Body of pancreas (tissue), 4 donors: ENCODE measurements at regions not wholly inside any gene's neighbourhood (a gene's known extent, or its start where the extent isn't known, plus 50 kb on each side); places are given as distances from the start of the nearest gene placed in this dataset.

Experiments used
- ATAC-seq: fragments of 150-250 bp; one replicate; pipeline ENCODE4 v1.9.1; 2016
- DNase-seq, 4 donors: peaks; one replicate each; pipeline ENCODE4 v3.0.0-alpha.2; 2019
- H3K27ac ChIP-seq, 4 donors: fragments of 200-600 bp; sonication (generic); 1 replicate in 3 of 4; 2 replicates in 1 of 4; pipeline versions ENCODE4 v1.5.1 to v1.6.1; 2016 to 2019; ENCODE audit warnings: mild to moderate bottlenecking in 1 of 4, mixed read lengths in 1 of 4, moderate library complexity in 1 of 4
- H3K27me3 ChIP-seq, 2 donors: fragments of 200-600 bp; sonication (generic); one replicate each; pipeline ENCODE4 v1.6.0; 2016; ENCODE audit warnings: mild to moderate bottlenecking in 1 of 2
- H3K36me3 ChIP-seq, 2 donors: fragments of 200-600 bp; sonication (generic); replicated peaks in 1 of 2; 2 replicates each; pipeline ENCODE4 v1.5.1; 2016; ENCODE audit warnings: low read depth in 2 of 2; ENCODE audit not compliant: insufficient read depth in 1 of 2
- H3K4me1 ChIP-seq: fragments of 200-600 bp; sonication (generic); one replicate; pipeline ENCODE4 v1.6.0; 2016
- H3K4me3 ChIP-seq, 2 donors: fragments of 200-600 bp; sonication (generic); 1 replicate in 1 of 2; 2 replicates in 1 of 2; pipeline ENCODE4 v1.5.1; 2016 to 2019
- H3K9me3 ChIP-seq, 3 donors: fragments of 200-600 bp; sonication (generic); 1 replicate in 2 of 3; 2 replicates in 1 of 3; pipeline ENCODE4 v1.5.1; 2016
- CTCF ChIP-seq, 7 experiments: fragments of 450-650 bp in 4 of 7; fragments of 200-600 bp in 3 of 7; sonication (generic) in 3 of 7; IDR thresholded peaks; one replicate each; pipeline ENCODE4 v1.5.1; 2016 to 2019; ENCODE audit warnings: antibody characterized with exemption in 7 of 7
- POLR2A ChIP-seq, 3 donors: fragments of 450-650 bp; IDR thresholded peaks; one replicate each; pipeline ENCODE4 v1.6.1; 2016; ENCODE audit warnings: antibody characterized with exemption in 3 of 3, mild to moderate bottlenecking in 2 of 3
- WGBS, 2 donors: methylation state at CpG; one replicate each; pipeline ENCODE4 v1.1.5; 2017; 5-methylcytosine and 5-hydroxymethylcytosine counted together
- intact Hi-C: fragments of 100-400 bp; cut with DNase I; formaldehyde crosslinking; loops from one replicate; pipeline ENCODE4 v1.15.1; 2023

GRCh38 chr2:16496426-16497388 is 168.9 kb downstream of the CYRIA start:
- Histone ChIP-seq H3K4me1 (no peaks in the 10 kb centered on the region), H3K4me3 (no peak overlapping the region), H3K36me3 (no peaks in the 10 kb centered on the region), H3K27me3 (no peaks in the 10 kb centered on the region), H3K27ac (no peak overlapping the region), H3K9me3 (no peaks in the 10 kb centered on the region)
- ATAC-seq = no peak
- TF ChIP-seq POLR2A (IDR thresholded peaks at IDR 0.05) = no peak
- TF ChIP-seq CTCF (IDR thresholded peaks at IDR 0.05) = no peak
- DNase-seq = no peak
- intact Hi-C loops = no loop called here
- WGBS, 2 donors = 62 to 64% methylated on average over 4 of the region's 4 CpGs

- DNase-seq (no peak), ATAC-seq (no peak)
- Histone ChIP-seq H3K4me1 (no peaks in the 10 kb centered on the region), H3K9me3 (no peaks in the 10 kb centered on the region), H3K4me3 (no peak overlapping the region), H3K36me3 (no peaks in the 10 kb centered on the region), H3K27me3 (no peaks in the 10 kb centered on the region), H3K27ac (no peak overlapping the region)
- TF ChIP-seq CTCF (IDR thresholded peaks at IDR 0.05) (no peak), POLR2A (IDR thresholded peaks at IDR 0.05) (no peak)
- 69 to 75% methylated on average over 3 of the region's 3 CpGs for WGBS, 2 donors
- intact Hi-C loops = no loop called here
These were observed 170.0 kb downstream of the CYRIA start for GRCh38 chr2:16495509-16496208.

GRCh38 chr2:16494836-16495508 is 170.7 kb downstream of the CYRIA start:
- no peaks in the 10 kb centered on the region for H3K9me3 ChIP-seq
- no peaks in the 10 kb centered on the region for H3K4me1 ChIP-seq
- H3K4me3 ChIP-seq = no peak overlapping the region
- H3K36me3 ChIP-seq = no peaks in the 10 kb centered on the region
- WGBS, 2 donors = 44 to 45% methylated on average over 5 of the region's 5 CpGs
- no peak for DNase-seq
- H3K27ac ChIP-seq = no peak overlapping the region
- TF ChIP-seq POLR2A (IDR thresholded peaks at IDR 0.05) (no peak), CTCF (IDR thresholded peaks at IDR 0.05) (no peak)
- intact Hi-C loops = no loop called here
- ATAC-seq = no peak
- H3K27me3 ChIP-seq = no peaks in the 10 kb centered on the region

GRCh38 chr2:16493788-16494187 is 171.8 kb downstream of the CYRIA start:
- Histone ChIP-seq H3K4me3 (no peak overlapping the region), H3K36me3 (no peaks in the 10 kb centered on the region), H3K27ac (no peak overlapping the region), H3K27me3 (no peaks in the 10 kb centered on the region), H3K9me3 (no peaks in the 10 kb centered on the region), H3K4me1 (no peaks in the 10 kb centered on the region)
- no peak for TF ChIP-seq POLR2A (IDR thresholded peaks at IDR 0.05)
- TF ChIP-seq CTCF (IDR thresholded peaks at IDR 0.05) = no peak
- DNase-seq (no peak), ATAC-seq (no peak)
- intact Hi-C loops = no loop called here
- 57 to 63% methylated on average over 3 of the region's 3 CpGs for WGBS, 2 donors
